ENCODE measurements at regions not wholly inside any gene's neighbourhood (a gene's known extent, or its start where the extent isn't known, plus 50 kb on each side); places are given as distances from the start of the nearest gene placed in this dataset.
"Not testable (repeated sequence)": the region's sequence is repeated elsewhere in the genome, so short reads cannot be mapped to it uniquely, and the experiment has no call there.

GRCh38 chr6:94953867-94954631 is 623.3 kb upstream of the MANEA start:
- H3K9me3 ChIP-seq (ENCODE audit: low read depth): no peaks in the 10 kb centered on the region
- H3K27ac ChIP-seq: no peak overlapping the region
- no peaks in the 10 kb centered on the region for H3K4me1 ChIP-seq (ENCODE audit: low read depth)
- H3K36me3 ChIP-seq: no peaks in the 10 kb centered on the region
- no peak overlapping the region for H3K4me3 ChIP-seq
- H3K27me3 ChIP-seq: no peaks in the 10 kb centered on the region
- TF ChIP-seq CTCF (IDR thresholded peaks at IDR 0.05; ENCODE audit: low read depth, low read length): no peak
- DNase-seq (ENCODE audit: low read depth in 1 of 2, low spot score in 1 of 2): no peak

GRCh38 chr6:94955156-94955555 is 622.2 kb upstream of the MANEA start:
- Histone ChIP-seq H3K4me1 (ENCODE audit: low read depth) (no peaks in the 10 kb centered on the region), H3K36me3 (no peaks in the 10 kb centered on the region), H3K27ac (no peak overlapping the region), H3K27me3 (no peaks in the 10 kb centered on the region), H3K9me3 (ENCODE audit: low read depth) (no peaks in the 10 kb centered on the region), H3K4me3 (no peak overlapping the region)
- no peak for TF ChIP-seq CTCF (IDR thresholded peaks at IDR 0.05; ENCODE audit: low read depth, low read length)
- DNase-seq (ENCODE audit: low read depth in 1 of 2, low spot score in 1 of 2): no peak

- TF ChIP-seq CTCF (IDR thresholded peaks at IDR 0.05; ENCODE audit: low read depth, low read length): no peak
- DNase-seq (ENCODE audit: low read depth in 1 of 2, low spot score in 1 of 2): no peak
These were observed 620.4 kb upstream of the MANEA start for GRCh38 chr6:94956910-94957309.

GRCh38 chr6:94964703-94965102 is 612.6 kb upstream of the MANEA start:
- H3K36me3 ChIP-seq; DNase-seq (ENCODE audit: low read depth in 1 of 2, low spot score in 1 of 2); H3K9me3 ChIP-seq (ENCODE audit: low read depth); H3K4me1 ChIP-seq (ENCODE audit: low read depth); H3K4me3 ChIP-seq; H3K27me3 ChIP-seq; H3K27ac ChIP-seq: not testable (repeated sequence)

More at GRCh38 chr6:94956910-94957309, 620.4 kb upstream of the MANEA start:
- Histone ChIP-seq H3K4me1 (ENCODE audit: low read depth) (no peaks in the 10 kb centered on the region), H3K27me3 (no peaks in the 10 kb centered on the region), H3K9me3 (ENCODE audit: low read depth) (no peaks in the 10 kb centered on the region), H3K4me3 (no peak overlapping the region), H3K36me3 (no peaks in the 10 kb centered on the region), H3K27ac (no peak overlapping the region)

- no peak for TF ChIP-seq CTCF (IDR thresholded peaks at IDR 0.05; ENCODE audit: low read depth, low read length)
- H3K36me3 ChIP-seq: no peaks in the 10 kb centered on the region
- no peaks in the 10 kb centered on the region for H3K4me1 ChIP-seq (ENCODE audit: low read depth)
These were observed 588.6 kb upstream of the MANEA start for GRCh38 chr6:94988701-94989100.

GRCh38 chr6:95017922-95018321 is 559.4 kb upstream of the MANEA start:
- Histone ChIP-seq H3K27ac (no peak overlapping the region), H3K4me3 (no peak overlapping the region), H3K27me3 (no peaks in the 10 kb centered on the region), H3K4me1 (ENCODE audit: low read depth) (no peaks in the 10 kb centered on the region), H3K36me3 (no peaks in the 10 kb centered on the region), H3K9me3 (ENCODE audit: low read depth) (no peaks in the 10 kb centered on the region)
- peak in 1 of 2 donors; percentile 1 for DNase-seq (ENCODE audit: low read depth in 1 of 2, low spot score in 1 of 2)
- no peak for TF ChIP-seq CTCF (IDR thresholded peaks at IDR 0.05; ENCODE audit: low read depth, low read length)

More at GRCh38 chr6:94988701-94989100, 588.6 kb upstream of the MANEA start:
- no peak for DNase-seq (ENCODE audit: low read depth in 1 of 2, low spot score in 1 of 2)
- H3K9me3 ChIP-seq (ENCODE audit: low read depth): no peaks in the 10 kb centered on the region
- H3K27me3 ChIP-seq: no peaks in the 10 kb centered on the region
- no peak overlapping the region for H3K4me3 ChIP-seq
- no peak overlapping the region for H3K27ac ChIP-seq

All from cardiac muscle cell (in vitro differentiated cells and primary cell).